NCI-H510A (cell line): ENCODE measurements at regions not wholly inside any gene's neighbourhood (a gene's known extent, or its start where the extent isn't known, plus 50 kb on each side); places are given as distances from the start of the nearest gene placed in this dataset.

ENCODE experiments used
- DNase-seq: peaks from one replicate; lab custom pipeline; 2025; lab: John Stamatoyannopoulos, UW

GRCh38 chr4:145346081-145346480 lies 135.6 kb upstream of the SMAD1 start:
- no peak for DNase-seq

- no peak for DNase-seq
These were observed 136.3 kb upstream of the SMAD1 start for GRCh38 chr4:145345401-145345800.

GRCh38 chr4:145341381-145341780 lies 140.3 kb upstream of the SMAD1 start:
- no peak for DNase-seq

- no peak for DNase-seq
These were observed 141.5 kb upstream of the SMAD1 start for GRCh38 chr4:145340071-145340675.

- DNase-seq, result no peak
These were observed 142.5 kb upstream of the SMAD1 start for GRCh38 chr4:145339075-145339725.

- no peak for DNase-seq
These were observed 143.1 kb upstream of the SMAD1 start for GRCh38 chr4:145338568-145338967.

GRCh38 chr4:145337391-145337790 lies 144.3 kb upstream of the SMAD1 start:
- DNase-seq, result no peak

- DNase-seq, result peak; percentile 23
These were observed 147.9 kb upstream of the SMAD1 start for GRCh38 chr4:145333786-145334185.

- DNase-seq, result no peak
These were observed 146.1 kb upstream of the OTUD4 start for GRCh38 chr4:145326491-145326890.

- no peak for DNase-seq
These were observed 143.8 kb upstream of the OTUD4 start for GRCh38 chr4:145324161-145324560.

GRCh38 chr4:145320294-145320693 lies 139.9 kb upstream of the OTUD4 start:
- no peak for DNase-seq

- no peak for DNase-seq
These were observed 139.4 kb upstream of the OTUD4 start for GRCh38 chr4:145319751-145320150.

- DNase-seq, result no peak
These were observed 136.6 kb upstream of the OTUD4 start for GRCh38 chr4:145316897-145317574.

GRCh38 chr4:145315811-145316225 lies 135.4 kb upstream of the OTUD4 start:
- DNase-seq, result no peak

- DNase-seq, result no peak
These were observed 128.2 kb upstream of the OTUD4 start for GRCh38 chr4:145308598-145308997.

GRCh38 chr4:145307763-145308430 lies 127.5 kb upstream of the OTUD4 start:
- no peak for DNase-seq

- no peak for DNase-seq
These were observed 126.7 kb upstream of the OTUD4 start for GRCh38 chr4:145307120-145307519.

- no peak for DNase-seq
These were observed 122.3 kb upstream of the OTUD4 start for GRCh38 chr4:145302725-145303124.

- DNase-seq, result no peak
These were observed 121.1 kb upstream of the OTUD4 start for GRCh38 chr4:145301386-145302080.

GRCh38 chr4:145299380-145300076 lies 119.1 kb upstream of the OTUD4 start:
- DNase-seq, result no peak

GRCh38 chr4:145298885-145299284 lies 118.5 kb upstream of the OTUD4 start:
- no peak for DNase-seq

GRCh38 chr4:145297556-145297955 lies 117.2 kb upstream of the OTUD4 start:
- no peak for DNase-seq
